ENCODE measurements at regions not wholly inside any gene's neighbourhood (a gene's known extent, or its start where the extent isn't known, plus 50 kb on each side); places are given as distances from the start of the nearest gene placed in this dataset.

- intact Hi-C loops (cut with DNase I) = no loop called here
- DNase-seq = no peak
These were observed 205.6 kb upstream of the HS3ST1 start for GRCh38 chr4:11634283-11634682.

GRCh38 chr4:11633430-11633829 is 204.7 kb upstream of the HS3ST1 start:
- intact Hi-C loops (cut with DNase I) = no loop called here
- DNase-seq = no peak

GRCh38 chr4:11632483-11632882 is 203.8 kb upstream of the HS3ST1 start:
- DNase-seq = no peak
- intact Hi-C loops (cut with DNase I) = no loop called here

GRCh38 chr4:11632025-11632424 is 203.3 kb upstream of the HS3ST1 start:
- no peak for DNase-seq
- intact Hi-C loops (cut with DNase I) = no loop called here

- intact Hi-C loops (cut with DNase I) = no loop called here
These were observed 202.7 kb upstream of the HS3ST1 start for GRCh38 chr4:11631416-11631815.

GRCh38 chr4:11628093-11628725 is 199.5 kb upstream of the HS3ST1 start:
- intact Hi-C loops (cut with DNase I) = no loop called here
- DNase-seq = no peak

More at GRCh38 chr4:11631416-11631815, 202.7 kb upstream of the HS3ST1 start:
- DNase-seq = no peak

GRCh38 chr4:11626066-11626465 is 197.4 kb upstream of the HS3ST1 start:
- intact Hi-C loops (cut with DNase I) = no loop called here
- no peak for DNase-seq

GRCh38 chr4:11625211-11625610 is 196.5 kb upstream of the HS3ST1 start:
- intact Hi-C loops (cut with DNase I) = no loop called here
- DNase-seq = no peak

GRCh38 chr4:11624370-11624769 is 195.7 kb upstream of the HS3ST1 start:
- no peak for DNase-seq
- intact Hi-C loops (cut with DNase I) = no loop called here

- peak in 2 of 10 donors; percentile 10 to 59 for DNase-seq
- intact Hi-C loops (cut with DNase I) = no loop called here
These were observed 195.0 kb upstream of the HS3ST1 start for GRCh38 chr4:11623726-11624037.

GRCh38 chr4:11622961-11623725 is 194.4 kb upstream of the HS3ST1 start:
- peak in 2 of 10 donors; percentile 55 to 61 for DNase-seq
- intact Hi-C loops (cut with DNase I) = no loop called here

- intact Hi-C loops (cut with DNase I) = no loop called here
- DNase-seq = no peak
These were observed 192.2 kb upstream of the HS3ST1 start for GRCh38 chr4:11620861-11621260.

- intact Hi-C loops (cut with DNase I) = no loop called here
- DNase-seq = no peak
These were observed 190.1 kb upstream of the HS3ST1 start for GRCh38 chr4:11618666-11619282.

GRCh38 chr4:11616856-11617255 is 188.2 kb upstream of the HS3ST1 start:
- no peak for DNase-seq
- intact Hi-C loops (cut with DNase I) = no loop called here

GRCh38 chr4:11615601-11616000 is 186.9 kb upstream of the HS3ST1 start:
- no peak for DNase-seq
- intact Hi-C loops (cut with DNase I) = no loop called here

- intact Hi-C loops (cut with DNase I) = no loop called here
- no peak for DNase-seq
These were observed 185.7 kb upstream of the HS3ST1 start for GRCh38 chr4:11614426-11614825.

GRCh38 chr4:11611868-11612267 is 183.2 kb upstream of the HS3ST1 start:
- intact Hi-C loops (cut with DNase I) = no loop called here
- no peak for DNase-seq

GRCh38 chr4:11609751-11610150 is 181.1 kb upstream of the HS3ST1 start:
- intact Hi-C loops (cut with DNase I) = no loop called here
- no peak for DNase-seq

- intact Hi-C loops (cut with DNase I) = no loop called here
- DNase-seq = no peak
These were observed 180.3 kb upstream of the HS3ST1 start for GRCh38 chr4:11608992-11609391.

GRCh38 chr4:11606078-11606477 is 177.4 kb upstream of the HS3ST1 start:
- intact Hi-C loops (cut with DNase I) = no loop called here
- no peak for DNase-seq

- DNase-seq = no peak
- intact Hi-C loops (cut with DNase I) = no loop called here
These were observed 176.9 kb upstream of the HS3ST1 start for GRCh38 chr4:11605597-11605996.

- intact Hi-C loops (cut with DNase I) = no loop called here
- DNase-seq = no peak
These were observed 176.1 kb upstream of the HS3ST1 start for GRCh38 chr4:11604821-11605220.
